ENCODE measurements at regions not wholly inside any gene's neighbourhood (a gene's known extent, or its start where the extent isn't known, plus 50 kb on each side); places are given as distances from the start of the nearest gene placed in this dataset.

DNA sequence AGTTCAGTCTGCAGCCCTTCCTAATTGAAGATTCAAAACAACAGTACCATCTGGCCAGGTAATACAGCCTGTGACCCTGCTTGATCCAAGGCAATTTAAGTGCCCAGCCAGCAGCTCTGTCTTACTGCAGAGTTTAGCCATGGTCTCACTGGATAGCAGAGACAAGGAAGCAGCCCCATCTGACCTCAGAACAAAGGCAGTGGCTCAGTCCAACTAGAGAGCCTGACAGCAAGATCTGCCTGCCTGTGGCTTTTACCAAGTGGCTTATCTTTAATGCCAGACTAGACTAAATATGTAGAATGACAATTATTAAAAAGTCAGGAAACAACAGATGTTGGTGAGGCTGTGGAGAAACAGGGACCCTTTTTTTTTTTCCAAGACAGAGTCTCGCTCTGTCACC, 293.4 kb downstream of the DTHD1 start:
- 90 to 100% methylated on average over 1 of the region's 1 CpG for WGBS, 2 donors
- DNase-seq = no peak
- intact Hi-C loops (cut with DNase I) = no loop called here

DNA sequence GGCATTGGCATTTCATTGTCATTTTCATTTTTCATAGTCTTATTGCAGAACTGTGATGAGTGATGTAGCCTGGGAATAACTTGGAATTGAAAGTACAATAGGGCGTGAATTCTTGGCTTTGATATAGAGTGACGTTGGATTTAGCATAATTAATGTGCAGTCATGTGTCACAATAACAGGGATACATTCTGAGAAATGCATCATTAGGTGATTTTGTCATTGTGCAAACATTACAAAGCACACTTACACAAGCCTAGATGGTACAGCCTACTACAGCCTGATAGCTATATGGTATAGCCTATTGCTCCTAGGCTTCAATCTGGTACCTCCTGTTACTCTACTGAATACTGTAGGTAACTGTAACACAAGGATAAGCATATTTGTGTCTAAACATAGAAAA, 300.8 kb downstream of the DTHD1 start:
- intact Hi-C loops (cut with DNase I) = no loop called here
- Histone ChIP-seq H3K4me1 (no peaks in the 10 kb centered on the region), H3K27me3 (no peaks in the 10 kb centered on the region), H3K4me3 (no peak overlapping the region), H3K36me3 (no peaks in the 10 kb centered on the region), H3K27ac (no peak overlapping the region), H3K9me3 (peaks cover 0 to under 1% (median 0%) of the 10 kb centered on the region in 4 donors)
- no peak for TF ChIP-seq EP300 (IDR thresholded peaks at IDR 0.05)
- no peak for TF ChIP-seq POLR2A (IDR thresholded peaks at IDR 0.05)
- WGBS, 2 donors = 74 to 87% methylated on average over 2 of the region's 2 CpGs
- DNase-seq = no peak

More for the DNA sequence above, 293.4 kb downstream of the DTHD1 start:
- no peaks in the 10 kb centered on the region for H3K36me3 ChIP-seq
- H3K9me3 ChIP-seq = peaks cover 0 to 6% (median 2%) of the 10 kb centered on the region in 4 donors
- no peak overlapping the region for H3K4me3 ChIP-seq
- TF ChIP-seq POLR2A (IDR thresholded peaks at IDR 0.05) (no peak), EP300 (IDR thresholded peaks at IDR 0.05) (no peak), POLR2AphosphoS5 (IDR thresholded peaks at IDR 0.05) (no peak)
- TF ChIP-seq, protein P1, sequence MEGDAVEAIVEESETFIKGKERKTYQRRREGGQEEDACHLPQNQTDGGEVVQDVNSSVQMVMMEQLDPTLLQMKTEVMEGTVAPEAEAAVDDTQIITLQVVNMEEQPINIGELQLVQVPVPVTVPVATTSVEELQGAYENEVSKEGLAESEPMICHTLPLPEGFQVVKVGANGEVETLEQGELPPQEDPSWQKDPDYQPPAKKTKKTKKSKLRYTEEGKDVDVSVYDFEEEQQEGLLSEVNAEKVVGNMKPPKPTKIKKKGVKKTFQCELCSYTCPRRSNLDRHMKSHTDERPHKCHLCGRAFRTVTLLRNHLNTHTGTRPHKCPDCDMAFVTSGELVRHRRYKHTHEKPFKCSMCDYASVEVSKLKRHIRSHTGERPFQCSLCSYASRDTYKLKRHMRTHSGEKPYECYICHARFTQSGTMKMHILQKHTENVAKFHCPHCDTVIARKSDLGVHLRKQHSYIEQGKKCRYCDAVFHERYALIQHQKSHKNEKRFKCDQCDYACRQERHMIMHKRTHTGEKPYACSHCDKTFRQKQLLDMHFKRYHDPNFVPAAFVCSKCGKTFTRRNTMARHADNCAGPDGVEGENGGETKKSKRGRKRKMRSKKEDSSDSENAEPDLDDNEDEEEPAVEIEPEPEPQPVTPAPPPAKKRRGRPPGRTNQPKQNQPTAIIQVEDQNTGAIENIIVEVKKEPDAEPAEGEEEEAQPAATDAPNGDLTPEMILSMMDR (IDR thresholded peaks at IDR 0.05) = no peak
- no peaks in the 10 kb centered on the region for H3K4me1 ChIP-seq
- H3K27ac ChIP-seq = no peak overlapping the region
- H3K27me3 ChIP-seq = no peaks in the 10 kb centered on the region

DNA sequence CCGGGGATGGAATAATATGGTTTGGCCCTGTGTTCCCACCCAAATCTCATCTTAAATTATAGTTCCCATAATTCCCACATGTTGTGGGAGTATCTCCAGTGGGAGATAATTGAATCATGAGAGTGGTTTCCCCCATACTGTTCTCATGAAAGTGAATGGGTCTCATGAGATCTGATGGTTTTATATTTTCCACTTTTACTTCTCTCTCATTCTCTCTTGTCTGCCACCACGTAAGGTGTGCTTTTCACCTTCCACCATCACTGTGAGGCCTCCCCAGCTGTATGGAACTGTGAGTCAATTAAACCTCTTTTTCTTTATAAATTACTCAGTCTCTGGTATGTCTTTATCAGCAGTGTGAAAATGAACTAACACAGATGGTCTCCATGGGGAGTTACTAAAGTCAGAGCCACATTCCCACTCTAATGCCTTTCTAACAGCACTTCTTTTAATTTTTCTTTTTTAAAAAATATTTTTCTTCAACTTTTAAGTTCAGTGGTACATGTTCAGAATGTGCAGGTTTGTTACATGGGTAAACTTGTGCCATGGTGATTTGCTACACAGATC, 306.6 kb downstream of the DTHD1 start:
- no peak overlapping the region for H3K4me3 ChIP-seq
- TF ChIP-seq POLR2A (IDR thresholded peaks at IDR 0.05) (no peak), POLR2AphosphoS5 (IDR thresholded peaks at IDR 0.05) (no peak), EP300 (IDR thresholded peaks at IDR 0.05) (no peak)
- TF ChIP-seq, protein P1 (IDR thresholded peaks at IDR 0.05) = no peak
- WGBS, 2 donors = 89 to 91% methylated on average over 2 of the region's 2 CpGs
- H3K9me3 ChIP-seq = no peaks in the 10 kb centered on the region
- DNase-seq = no peak
- intact Hi-C loops (cut with DNase I) = no loop called here
- no peaks in the 10 kb centered on the region for H3K4me1 ChIP-seq
- no peak overlapping the region for H3K27ac ChIP-seq
- no peaks in the 10 kb centered on the region for H3K36me3 ChIP-seq
- H3K27me3 ChIP-seq = no peaks in the 10 kb centered on the region

DNA sequence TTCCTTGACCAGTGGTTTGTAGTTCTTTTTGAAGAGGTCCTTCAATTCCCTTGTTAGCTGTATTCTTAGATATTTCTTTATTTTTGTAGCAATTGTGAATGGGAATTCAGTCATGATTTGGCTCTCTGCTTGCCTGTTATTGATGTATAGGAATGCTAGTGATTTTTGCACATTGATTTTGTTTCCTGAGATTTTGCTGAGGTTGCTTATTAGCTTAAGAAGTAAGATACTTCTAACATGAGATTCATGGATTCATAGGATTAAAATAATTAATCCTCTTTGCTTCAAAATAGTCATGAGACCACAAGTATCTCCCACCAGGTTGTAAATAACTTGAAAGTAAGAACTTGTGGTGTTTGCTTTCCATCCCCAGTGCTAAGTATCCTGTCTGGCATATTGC, 308.9 kb downstream of the DTHD1 start:
- DNase-seq = no peak
- H3K36me3 ChIP-seq = no peaks in the 10 kb centered on the region
- TF ChIP-seq POLR2A (IDR thresholded peaks at IDR 0.05) (no peak), POLR2AphosphoS5 (IDR thresholded peaks at IDR 0.05) (no peak), EP300 (IDR thresholded peaks at IDR 0.05) (no peak)
- TF ChIP-seq, protein P1 (IDR thresholded peaks at IDR 0.05) = no peak

DNA sequence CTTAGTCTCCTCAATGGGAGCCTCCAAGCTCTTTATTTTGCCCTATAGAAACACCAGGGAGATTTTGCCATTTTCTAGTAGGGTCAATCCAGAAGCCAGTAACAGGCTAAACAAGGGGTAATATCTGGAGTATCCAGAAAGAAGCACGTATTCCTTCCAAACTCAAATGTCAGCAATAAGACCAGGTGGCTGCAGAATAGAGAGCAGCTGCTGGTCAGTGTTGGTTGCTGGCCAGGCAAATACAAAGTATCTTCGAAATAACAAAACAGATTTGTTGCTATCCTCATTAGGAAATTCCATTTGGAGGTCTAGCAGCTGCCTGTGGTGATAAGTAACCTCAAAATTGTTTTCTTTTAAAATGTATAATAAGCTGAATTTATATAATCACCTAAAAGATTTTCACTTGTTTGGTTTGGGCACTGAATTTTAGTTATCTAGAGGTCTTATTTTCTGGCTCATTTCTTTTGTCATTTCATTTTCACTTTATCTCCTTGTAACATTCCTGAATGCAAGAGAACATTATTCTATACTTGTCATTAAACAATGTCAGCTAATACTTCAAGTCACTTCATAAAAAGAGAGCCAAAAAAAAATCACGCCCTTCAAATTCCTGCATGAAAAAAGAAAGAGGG, 320.6 kb downstream of the DTHD1 start:
- Histone ChIP-seq H3K36me3 (no peaks in the 10 kb centered on the region), H3K4me1 (no peaks in the 10 kb centered on the region), H3K4me3 (no peak overlapping the region), H3K9me3 (peaks cover 0 to 5% (median 0%) of the 10 kb centered on the region in 4 donors), H3K27ac (no peak overlapping the region), H3K27me3 (no peaks in the 10 kb centered on the region)
- DNase-seq = no peak
- TF ChIP-seq EP300 (IDR thresholded peaks at IDR 0.05) = no peak
- TF ChIP-seq, protein P1 (IDR thresholded peaks at IDR 0.05) = no peak
- no peak for TF ChIP-seq POLR2AphosphoS5 (IDR thresholded peaks at IDR 0.05)
- no peak for TF ChIP-seq POLR2A (IDR thresholded peaks at IDR 0.05)
- 69 to 74% methylated on average over 3 of the region's 3 CpGs for WGBS, 2 donors
- intact Hi-C loops (cut with DNase I) = no loop called here

More for the DNA sequence above, 308.9 kb downstream of the DTHD1 start:
- no peaks in the 10 kb centered on the region for H3K27me3 ChIP-seq
- H3K9me3 ChIP-seq = peaks cover 0 to 2% (median 0%) of the 10 kb centered on the region in 4 donors
- H3K27ac ChIP-seq = no peak overlapping the region
- intact Hi-C loops (cut with DNase I) = no loop called here
- H3K4me3 ChIP-seq = no peak overlapping the region
- no peaks in the 10 kb centered on the region for H3K4me1 ChIP-seq

Data from sigmoid colon (tissue), 6 donors.